CD4-positive, alpha-beta memory T cell (primary cell): ENCODE measurements at regions not wholly inside any gene's neighbourhood (a gene's known extent, or its start where the extent isn't known, plus 50 kb on each side); places are given as distances from the start of the nearest gene placed in this dataset.

Experiments
- CTCF ChIA-PET: fragments of 350-600 bp; sonication (Branson Sonifier 250); formaldehyde crosslinking; loops from one replicate; lab custom pipeline; 2021; ENCODE audit warnings: inconsistent platforms; ENCODE audit not compliant: partially characterized antibody; lab: Charles Lee
- POLR2A ChIA-PET: fragments of 350-600 bp; sonication (Branson Sonifier 250); formaldehyde crosslinking; loops from one replicate; lab custom pipeline; 2021; ENCODE audit not compliant: partially characterized antibody; lab: Charles Lee
- DNase-seq, 5 donors: peaks; one replicate each; pipeline versions ENCODE4 v3.0.0 to v3.0.0-alpha.2; 2020 to 2022; ENCODE audit warnings: mixed read lengths in 1 of 5
- H3K27ac ChIP-seq: one replicate; pipeline ENCODE4 v1.7.0; 2013; ENCODE audit warnings: low read depth, low read length
- H3K27me3 ChIP-seq: 2 replicates; pipeline ENCODE4 v1.7.0; 2013; ENCODE audit warnings: mild to moderate bottlenecking, low read length, moderate library complexity; ENCODE audit not compliant: insufficient read depth
- H3K36me3 ChIP-seq: 2 replicates; pipeline ENCODE4 v1.7.0; 2013; ENCODE audit warnings: mild to moderate bottlenecking, low read length, moderate library complexity; ENCODE audit not compliant: insufficient read depth
- H3K4me1 ChIP-seq: 2 replicates; pipeline ENCODE4 v1.7.0; 2013; ENCODE audit warnings: mild to moderate bottlenecking, low read length, moderate library complexity; ENCODE audit not compliant: insufficient read depth
- H3K4me3 ChIP-seq, 2 donors: one replicate each; pipeline ENCODE4 v1.7.0; 2013; ENCODE audit warnings: low read length in 2 of 2, mild to moderate bottlenecking in 1 of 2
- H3K9me3 ChIP-seq, 2 donors: one replicate each; pipeline ENCODE4 v1.7.0; 2013; ENCODE audit warnings: low read length in 2 of 2, control low read depth in 1 of 2; ENCODE audit not compliant: control insufficient read depth in 1 of 2
- H3K27ac Mint-ChIP-seq, 7 donors: one replicate each; pipeline ENCODE4 v1.8.0; 2020 to 2021; ENCODE audit warnings: mixed read lengths in 7 of 7, mild to moderate bottlenecking in 6 of 7, inconsistent platforms in 3 of 7, moderate library complexity in 3 of 7
- H3K27me3 Mint-ChIP-seq, 2 donors: one replicate each; pipeline ENCODE4 v1.8.0; 2020 to 2021; ENCODE audit warnings: mixed read lengths in 2 of 2
- H3K36me3 Mint-ChIP-seq, 2 donors: one replicate each; pipeline ENCODE4 v1.8.0; 2020 to 2021; ENCODE audit warnings: mixed read lengths in 2 of 2, inconsistent platforms in 1 of 2, mild to moderate bottlenecking in 1 of 2
- H3K4me1 Mint-ChIP-seq, 4 donors: one replicate each; pipeline ENCODE4 v1.8.0; 2020 to 2021; ENCODE audit warnings: mixed read lengths in 4 of 4, mild to moderate bottlenecking in 1 of 4
- H3K4me3 Mint-ChIP-seq, 8 donors: one replicate each; pipeline ENCODE4 v1.8.0; 2020 to 2021; ENCODE audit warnings: mixed read lengths in 8 of 8, mild to moderate bottlenecking in 7 of 8, moderate library complexity in 6 of 8, inconsistent platforms in 3 of 8
- H3K9me3 Mint-ChIP-seq, 8 donors: one replicate each; pipeline ENCODE4 v1.8.0; 2020 to 2021; ENCODE audit warnings: mixed read lengths in 8 of 8, mild to moderate bottlenecking in 5 of 8, inconsistent platforms in 3 of 8, moderate library complexity in 1 of 8
- intact Hi-C: fragments of 100-400 bp; cut with micrococcal nuclease; formaldehyde crosslinking; loops from one replicate; pipeline ENCODE4 v1.15.1; 2023

- CTCF ChIA-PET: no interaction called here
- H3K36me3 ChIP-seq: no peaks in the 10 kb centered on the region
- Mint-ChIP-seq H3K4me3 (no peak overlapping the region), H3K9me3 (peaks cover 0 to 28% (median 11%) of the 10 kb centered on the region in 8 donors), H3K27ac (no peak overlapping the region), H3K36me3 (peaks cover 0 to 2% of the 10 kb centered on the region in 2 donors), H3K4me1 (peaks cover 7 to 14% (median 11%) of the 10 kb centered on the region in 4 donors), H3K27me3 (peaks cover 1 to 9% of the 10 kb centered on the region in 2 donors)
- no peak overlapping the region for H3K27ac ChIP-seq
- no peak for DNase-seq
- intact Hi-C loops: no loop called here
- POLR2A ChIA-PET: no interaction called here
- H3K4me1 ChIP-seq: peaks cover 8% of the 10 kb centered on the region
- H3K27me3 ChIP-seq: no peaks in the 10 kb centered on the region
- no peaks in the 10 kb centered on the region for H3K9me3 ChIP-seq
- H3K4me3 ChIP-seq: no peak overlapping the region
Measured at GRCh38 chr7:142365410-142365842, 107.6 kb upstream of the PRSS58 start.

GRCh38 chr7:142364551-142364950 is 106.7 kb upstream of the PRSS58 start:
- no peaks in the 10 kb centered on the region for H3K9me3 ChIP-seq
- ChIA-PET POLR2A (interaction anchor here (0.9 kb wide), 1 partner anchor 8 kb away, joined by 3 read pairs; no protein-coding TSS in a partner anchor), CTCF (interaction anchor here (0.9 kb wide), 1 partner anchor 11 kb away, joined by 4 read pairs; no protein-coding TSS in a partner anchor)
- peaks cover 0 to 2% of the 10 kb centered on the region in 2 donors for H3K36me3 Mint-ChIP-seq
- peaks cover 8% of the 10 kb centered on the region for H3K4me1 ChIP-seq
- H3K27me3 ChIP-seq: no peaks in the 10 kb centered on the region
- no peak overlapping the region for H3K4me3 ChIP-seq
- intact Hi-C loops: no loop called here
- H3K4me1 Mint-ChIP-seq: peaks cover 7 to 14% (median 11%) of the 10 kb centered on the region in 4 donors
- no peak overlapping the region for H3K4me3 Mint-ChIP-seq
- peaks cover 0 to 24% (median 10%) of the 10 kb centered on the region in 8 donors for H3K9me3 Mint-ChIP-seq
- DNase-seq: no peak
- peak overlapping the region in 1 of 7 donors; percentile 55 for H3K27ac Mint-ChIP-seq
- peaks cover 1 to 7% of the 10 kb centered on the region in 2 donors for H3K27me3 Mint-ChIP-seq
- H3K27ac ChIP-seq: no peak overlapping the region
- H3K36me3 ChIP-seq: no peaks in the 10 kb centered on the region

- no peak overlapping the region for H3K4me3 ChIP-seq
- H3K27ac Mint-ChIP-seq: peak overlapping the region in 3 of 7 donors; percentile 42 to 52 (median 43)
- POLR2A ChIA-PET: no interaction called here
- H3K4me3 Mint-ChIP-seq: peak overlapping the region in 3 of 8 donors; percentile 2 to 46 (median 16)
- H3K4me1 Mint-ChIP-seq: peaks cover 9 to 26% (median 20%) of the 10 kb centered on the region in 4 donors
- H3K27me3 ChIP-seq: no peaks in the 10 kb centered on the region
- peak in 4 of 5 donors; percentile 26 to 45 (median 34) for DNase-seq
- H3K4me1 ChIP-seq: peaks cover 21% of the 10 kb centered on the region
- intact Hi-C loops: no loop called here
- no peaks in the 10 kb centered on the region for H3K36me3 ChIP-seq
- peaks cover 1 to 7% of the 10 kb centered on the region in 2 donors for H3K27me3 Mint-ChIP-seq
- H3K36me3 Mint-ChIP-seq: no peaks in the 10 kb centered on the region
- no peaks in the 10 kb centered on the region for H3K9me3 ChIP-seq
- peaks cover 0 to 8% (median 0%) of the 10 kb centered on the region in 8 donors for H3K9me3 Mint-ChIP-seq
- H3K27ac ChIP-seq: no peak overlapping the region
- CTCF ChIA-PET: interaction anchor here (1.1 to 1.6 kb wide), 5 partner anchors 8 to 196 kb away, joined by 3 to 11 read pairs (median 6); no protein-coding TSS in a partner anchor
Measured at GRCh38 chr7:142362349-142362748, 104.5 kb upstream of the PRSS58 start.

GRCh38 chr7:142359694-142360279 is 101.9 kb upstream of the PRSS58 start:
- Histone ChIP-seq H3K36me3 (no peaks in the 10 kb centered on the region), H3K4me1 (peaks cover 24% of the 10 kb centered on the region), H3K27me3 (no peaks in the 10 kb centered on the region), H3K4me3 (no peak overlapping the region), H3K9me3 (no peaks in the 10 kb centered on the region), H3K27ac (no peak overlapping the region)
- H3K27me3 Mint-ChIP-seq: peaks cover 0 to 7% of the 10 kb centered on the region in 2 donors
- ChIA-PET POLR2A (no interaction called here), CTCF (interaction anchor here (0.8 to 2.9 kb wide), 14 partner anchors 8 to 451 kb away, joined by 3 to 29 read pairs (median 5); no protein-coding TSS in a partner anchor)
- no peak overlapping the region for H3K4me3 Mint-ChIP-seq
- H3K36me3 Mint-ChIP-seq: no peaks in the 10 kb centered on the region
- H3K9me3 Mint-ChIP-seq: peaks cover 0 to 2% (median 0%) of the 10 kb centered on the region in 8 donors
- intact Hi-C loops: loop anchor here (2.0 kb wide), 1 partner anchor 25 kb away; no protein-coding TSS in a partner anchor
- H3K27ac Mint-ChIP-seq: no peak overlapping the region
- no peak for DNase-seq
- peaks cover 9 to 36% (median 29%) of the 10 kb centered on the region in 4 donors for H3K4me1 Mint-ChIP-seq

GRCh38 chr7:142357953-142358520 is 100.2 kb upstream of the PRSS58 start:
- DNase-seq: peak in 4 of 5 donors; percentile 35 to 59 (median 42)
- Histone ChIP-seq H3K27me3 (no peaks in the 10 kb centered on the region), H3K9me3 (no peaks in the 10 kb centered on the region), H3K4me1 (peaks cover 42% of the 10 kb centered on the region), H3K36me3 (no peaks in the 10 kb centered on the region), H3K4me3 (no peak overlapping the region), H3K27ac (no peak overlapping the region)
- peak overlapping the region in 3 of 8 donors; percentile 3 to 29 (median 14) for H3K4me3 Mint-ChIP-seq
- ChIA-PET CTCF (interaction anchor here (0.6 to 1.0 kb wide), 6 partner anchors 12 to 1021 kb away, joined by 3 to 4 read pairs (median 4); no protein-coding TSS in a partner anchor), POLR2A (interaction anchor here (1.1 kb wide), 1 partner anchor 28 kb away, joined by 4 read pairs; no protein-coding TSS in a partner anchor)
- H3K9me3 Mint-ChIP-seq: peaks cover 0 to 2% (median 0%) of the 10 kb centered on the region in 8 donors
- H3K36me3 Mint-ChIP-seq: no peaks in the 10 kb centered on the region
- H3K27ac Mint-ChIP-seq: peak overlapping the region in 5 of 7 donors; percentile 17 to 67 (median 42)
- peaks cover 19 to 54% (median 42%) of the 10 kb centered on the region in 4 donors for H3K4me1 Mint-ChIP-seq
- H3K27me3 Mint-ChIP-seq: peaks cover 0 to 5% of the 10 kb centered on the region in 2 donors
- intact Hi-C loops: loop anchor here (2.0 kb wide), 1 partner anchor 27 kb away; no protein-coding TSS in a partner anchor

- peak overlapping the region in 3 of 7 donors; percentile 4 to 74 (median 8) for H3K27ac Mint-ChIP-seq
- H3K4me3 ChIP-seq: no peak overlapping the region
- intact Hi-C loops: no loop called here
- H3K9me3 ChIP-seq: no peaks in the 10 kb centered on the region
- H3K9me3 Mint-ChIP-seq: no peaks in the 10 kb centered on the region
- H3K27ac ChIP-seq: no peak overlapping the region
- no peaks in the 10 kb centered on the region for H3K36me3 ChIP-seq
- H3K4me1 ChIP-seq: peaks cover 47% of the 10 kb centered on the region
- H3K27me3 ChIP-seq: no peaks in the 10 kb centered on the region
- peak overlapping the region in 1 of 8 donors; percentile 24 for H3K4me3 Mint-ChIP-seq
- peaks cover 23 to 54% (median 44%) of the 10 kb centered on the region in 4 donors for H3K4me1 Mint-ChIP-seq
- no peak for DNase-seq
- CTCF ChIA-PET: interaction anchor here (1.6 to 4.6 kb wide), 3 partner anchors 12 to 52 kb away, joined by 3 to 27 read pairs (median 8); no protein-coding TSS in a partner anchor
- H3K36me3 Mint-ChIP-seq: no peaks in the 10 kb centered on the region
- POLR2A ChIA-PET: no interaction called here
- H3K27me3 Mint-ChIP-seq: no peaks in the 10 kb centered on the region
Measured at GRCh38 chr7:142356166-142356565, 98.3 kb upstream of the PRSS58 start.
